DMS53 treated with DMSO at 0.1 percent for 48 hours (cell line): ENCODE measurements at regions not wholly inside any gene's neighbourhood (a gene's known extent, or its start where the extent isn't known, plus 50 kb on each side); places are given as distances from the start of the nearest gene placed in this dataset.
"Not testable (repeated sequence)": the region's sequence is repeated elsewhere in the genome, so short reads cannot be mapped to it uniquely, and the experiment has no call there.

Source experiments
- DNase-seq: peaks from one replicate; lab custom pipeline; 2025; ENCODE audit not compliant: unreplicated experiment; lab: John Stamatoyannopoulos, UW

- no peak for DNase-seq
These were observed 465.3 kb downstream of the CBLN4 start for GRCh38 chr20:55540013-55540412.

- no peak for DNase-seq
These were observed 466.9 kb downstream of the CBLN4 start for GRCh38 chr20:55538261-55538908.

- DNase-seq = no peak
These were observed 470.0 kb downstream of the CBLN4 start for GRCh38 chr20:55535366-55535765.

GRCh38 chr20:55533632-55534031, 471.7 kb downstream of the CBLN4 start:
- no peak for DNase-seq

GRCh38 chr20:55530763-55531162, 474.6 kb downstream of the CBLN4 start:
- no peak for DNase-seq

GRCh38 chr20:55528482-55528881, 476.8 kb downstream of the CBLN4 start:
- DNase-seq = no peak

- DNase-seq = no peak
These were observed 483.0 kb downstream of the CBLN4 start for GRCh38 chr20:55522296-55522815.

- not testable (repeated sequence) for DNase-seq
These were observed 487.7 kb downstream of the CBLN4 start for GRCh38 chr20:55517584-55517983.

GRCh38 chr20:55515832-55516231, 489.5 kb downstream of the CBLN4 start:
- DNase-seq = no peak

- DNase-seq = no peak
These were observed 490.8 kb downstream of the CBLN4 start for GRCh38 chr20:55514531-55514930.

- no peak for DNase-seq
These were observed 491.4 kb downstream of the CBLN4 start for GRCh38 chr20:55513954-55514353.

GRCh38 chr20:55500130-55500529, 505.2 kb downstream of the CBLN4 start:
- DNase-seq = no peak

- DNase-seq = no peak
These were observed 516.7 kb downstream of the CBLN4 start for GRCh38 chr20:55488593-55488992.

GRCh38 chr20:55478724-55479450, 526.4 kb downstream of the CBLN4 start:
- no peak for DNase-seq

GRCh38 chr20:55472704-55473103, 532.6 kb downstream of the CBLN4 start:
- no peak for DNase-seq

- DNase-seq = no peak
These were observed 534.0 kb downstream of the CBLN4 start for GRCh38 chr20:55471052-55472006.

- DNase-seq = no peak
These were observed 536.2 kb downstream of the CBLN4 start for GRCh38 chr20:55469074-55469473.

GRCh38 chr20:55461519-55461918, 543.8 kb downstream of the CBLN4 start:
- DNase-seq = no peak

GRCh38 chr20:55456316-55456940, 548.9 kb downstream of the CBLN4 start:
- no peak for DNase-seq

- DNase-seq = no peak
These were observed 556.2 kb downstream of the CBLN4 start for GRCh38 chr20:55449091-55449490.

GRCh38 chr20:55446301-55446700, 559.0 kb downstream of the CBLN4 start:
- DNase-seq = no peak
